Suprapubic skin (tissue), 4 donors: ENCODE measurements at regions not wholly inside any gene's neighbourhood (a gene's known extent, or its start where the extent isn't known, plus 50 kb on each side); places are given as distances from the start of the nearest gene placed in this dataset.

Experiments
- DNase-seq, 2 donors: peaks; one replicate each; pipeline ENCODE4 v3.0.0-alpha.2; 2019; ENCODE audit warnings: low spot score in 2 of 2
- H3K27ac ChIP-seq: fragments of 200-600 bp; sonication (generic); one replicate; pipeline ENCODE4 v1.5.1; 2019
- H3K27me3 ChIP-seq: fragments of 200-600 bp; sonication (generic); one replicate; pipeline ENCODE4 v1.5.1; 2019
- H3K36me3 ChIP-seq: fragments of 200-600 bp; sonication (generic); one replicate; pipeline ENCODE4 v1.5.1; 2019
- H3K4me1 ChIP-seq: fragments of 200-600 bp; sonication (generic); one replicate; pipeline ENCODE4 v1.5.1; 2019
- H3K4me3 ChIP-seq: fragments of 200-600 bp; sonication (generic); one replicate; pipeline ENCODE4 v1.5.1; 2019; ENCODE audit warnings: mild to moderate bottlenecking
- H3K9me3 ChIP-seq: fragments of 200-600 bp; sonication (generic); one replicate; pipeline ENCODE4 v1.5.1; 2019
- CTCF ChIP-seq, 2 donors: fragments of 200-600 bp in 1 of 2; fragments of 450-650 bp in 1 of 2; sonication (generic) in 1 of 2; IDR thresholded peaks; one replicate each; pipeline ENCODE4 v1.5.1; 2016 to 2019; ENCODE audit warnings: antibody characterized with exemption in 2 of 2, mild to moderate bottlenecking in 1 of 2, moderate library complexity in 1 of 2
- EP300 ChIP-seq: sonication (generic); formaldehyde crosslinking; IDR thresholded peaks from one replicate; pipeline ENCODE4 v1.6.1; 2017; ENCODE audit warnings: antibody characterized with exemption
- POLR2A ChIP-seq, 2 donors: fragments of 450-650 bp; IDR thresholded peaks; one replicate each; pipeline ENCODE4 v1.6.1; 2017; ENCODE audit warnings: antibody characterized with exemption in 2 of 2, mild to moderate bottlenecking in 2 of 2, moderate library complexity in 2 of 2
- POLR2AphosphoS5 ChIP-seq, 3 donors: sonication (generic); formaldehyde crosslinking; IDR thresholded peaks; one replicate each; pipeline ENCODE4 v1.6.1; 2017; ENCODE audit warnings: antibody characterized with exemption in 3 of 3
- WGBS: methylation state at CpG from one replicate; pipeline ENCODE4 v1.1.5; 2018; 5-methylcytosine and 5-hydroxymethylcytosine counted together

- DNase-seq = peak in 1 of 2 donors; percentile 69
- peaks cover 78% of the 10 kb centered on the region for H3K4me1 ChIP-seq
- H3K27ac ChIP-seq = no peak overlapping the region
- H3K4me3 ChIP-seq = no peak overlapping the region
- H3K36me3 ChIP-seq = no peaks in the 10 kb centered on the region
- H3K27me3 ChIP-seq = no peaks in the 10 kb centered on the region
- TF ChIP-seq POLR2A (IDR thresholded peaks at IDR 0.05) (no peak), EP300 (no peak), POLR2AphosphoS5 (IDR thresholded peaks at IDR 0.05) (no peak), CTCF (IDR thresholded peaks at IDR 0.05) (no peak)
- no peaks in the 10 kb centered on the region for H3K9me3 ChIP-seq
- WGBS = 88% methylated on average over 14 of the region's 16 CpGs
Measured at GRCh38 chr2:128377071-128377910, 58.6 kb upstream of the HS6ST1 start.

- 66% methylated on average over 5 of the region's 16 CpGs for WGBS
- Histone ChIP-seq H3K27me3 (no peaks in the 10 kb centered on the region), H3K4me3 (no peak overlapping the region), H3K9me3 (no peaks in the 10 kb centered on the region), H3K4me1 (peaks cover 75% of the 10 kb centered on the region), H3K27ac (peak overlapping the region; percentile 76), H3K36me3 (no peaks in the 10 kb centered on the region)
- DNase-seq = peak; percentile 65 to 76
- TF ChIP-seq POLR2AphosphoS5 (IDR thresholded peaks at IDR 0.05) (no peak), CTCF (IDR thresholded peaks at IDR 0.05) (no peak), EP300 (no peak), POLR2A (IDR thresholded peaks at IDR 0.05) (no peak)
Measured at GRCh38 chr2:128378231-128379020, 59.8 kb upstream of the HS6ST1 start.

- Histone ChIP-seq H3K4me3 (no peak overlapping the region), H3K27ac (peak overlapping the region; percentile 76), H3K27me3 (no peaks in the 10 kb centered on the region), H3K4me1 (peaks cover 66% of the 10 kb centered on the region), H3K36me3 (no peaks in the 10 kb centered on the region), H3K9me3 (no peaks in the 10 kb centered on the region)
- 35% methylated on average over 18 of the region's 22 CpGs for WGBS
- DNase-seq = peak; percentile 73 to 87
- TF ChIP-seq POLR2A (IDR thresholded peaks at IDR 0.05) (no peak), CTCF (IDR thresholded peaks at IDR 0.05) (no peak), POLR2AphosphoS5 (IDR thresholded peaks at IDR 0.05) (no peak), EP300 (no peak)
Measured at GRCh38 chr2:128379021-128380015, 60.6 kb upstream of the HS6ST1 start.

GRCh38 chr2:128380061-128380889, 61.6 kb upstream of the HS6ST1 start:
- Histone ChIP-seq H3K4me1 (peaks cover 57% of the 10 kb centered on the region), H3K4me3 (no peak overlapping the region), H3K27ac (peak overlapping the region; percentile 69), H3K36me3 (no peaks in the 10 kb centered on the region), H3K27me3 (no peaks in the 10 kb centered on the region), H3K9me3 (no peaks in the 10 kb centered on the region)
- WGBS = 74% methylated on average over 18 of the region's 27 CpGs
- TF ChIP-seq POLR2A (IDR thresholded peaks at IDR 0.05) (no peak), POLR2AphosphoS5 (IDR thresholded peaks at IDR 0.05) (no peak), CTCF (IDR thresholded peaks at IDR 0.05) (no peak), EP300 (no peak)
- DNase-seq = peak; percentile 50 to 78
